Liver (tissue), 8 donors: ENCODE measurements at regions not wholly inside any gene's neighbourhood (a gene's known extent, or its start where the extent isn't known, plus 50 kb on each side); places are given as distances from the start of the nearest gene placed in this dataset.

Experiments
- DNase-seq: peaks from one replicate; pipeline ENCODE4 v3.0.0-alpha.2; 2017; ENCODE audit warnings: low spot score
- H3K27ac ChIP-seq, 2 donors: one replicate each; pipeline ENCODE4 v1.7.0; 2013; ENCODE audit warnings: inconsistent platforms in 2 of 2, low read length in 2 of 2, control low read depth in 1 of 2, low read depth in 1 of 2, mild to moderate bottlenecking in 1 of 2
- H3K27me3 ChIP-seq, 4 donors: one replicate each; pipeline versions ENCODE4 v1.6.1 to v1.7.0; 2013; ENCODE audit warnings: low read length in 3 of 4, inconsistent platforms in 1 of 4, mild to moderate bottlenecking in 1 of 4, moderate library complexity in 1 of 4; ENCODE audit not compliant: control insufficient read depth in 4 of 4, insufficient read depth in 4 of 4
- H3K36me3 ChIP-seq, 4 donors: one replicate each; pipeline versions ENCODE4 v1.6.1 to v1.7.0; 2013; ENCODE audit warnings: low read length in 3 of 4, mild to moderate bottlenecking in 3 of 4, low read depth in 1 of 4, moderate library complexity in 1 of 4; ENCODE audit not compliant: control insufficient read depth in 4 of 4, insufficient read depth in 3 of 4
- H3K4me1 ChIP-seq, 4 donors: one replicate each; pipeline versions ENCODE4 v1.6.1 to v1.7.0; 2013; ENCODE audit warnings: low read length in 3 of 4, mild to moderate bottlenecking in 3 of 4, moderate library complexity in 1 of 4; ENCODE audit not compliant: control insufficient read depth in 4 of 4, insufficient read depth in 4 of 4
- H3K4me3 ChIP-seq, 3 donors: one replicate each; pipeline versions ENCODE4 v1.6.1 to v1.7.0; 2013; ENCODE audit warnings: low read length in 3 of 3, control low read depth in 1 of 3, low read depth in 1 of 3, mild to moderate bottlenecking in 1 of 3
- H3K9ac ChIP-seq, 2 donors: one replicate each; pipeline ENCODE4 v1.7.0; 2013; ENCODE audit warnings: low read length in 2 of 2, mild to moderate bottlenecking in 2 of 2, moderate library complexity in 2 of 2, control low read depth in 1 of 2, low read depth in 1 of 2
- H3K9me3 ChIP-seq, 4 donors: one replicate each; pipeline versions ENCODE4 v1.6.1 to v1.7.0; 2013; ENCODE audit warnings: low read length in 3 of 4; ENCODE audit not compliant: control insufficient read depth in 4 of 4
- ATF3 ChIP-seq: IDR thresholded peaks from 2 replicates; pipeline ENCODE4 v1.6.1; 2016; ENCODE audit warnings: antibody characterized with exemption
- CTCF ChIP-seq: fragments of 150-350 bp; IDR thresholded peaks from 2 replicates; pipeline ENCODE4 v1.5.1; 2017; ENCODE audit warnings: improper control_type of control experiment, low read depth, low read length; ENCODE audit not compliant: missing input control
- EGR1 ChIP-seq, 2 donors: IDR thresholded peaks; 2 replicates each; pipeline ENCODE4 v1.6.1; 2016 to 2018; ENCODE audit warnings: antibody characterized with exemption in 2 of 2, low read depth in 2 of 2
- FOXA2 ChIP-seq: IDR thresholded peaks from 2 replicates; pipeline ENCODE4 v1.6.1; 2016; ENCODE audit warnings: antibody characterized with exemption
- GABPA ChIP-seq, 2 donors: IDR thresholded peaks in 1 of 2; conservative IDR thresholded peaks in 1 of 2; 2 replicates each; pipeline ENCODE4 v1.6.1; 2016; ENCODE audit warnings: antibody characterized with exemption in 2 of 2, mild to moderate bottlenecking in 1 of 2, moderate library complexity in 1 of 2
- HNF4A ChIP-seq, 2 donors: conservative IDR thresholded peaks; 2 replicates each; pipeline ENCODE4 v1.6.1; 2016; ENCODE audit warnings: antibody characterized with exemption in 2 of 2, mild to moderate bottlenecking in 2 of 2
- HNF4G ChIP-seq: IDR thresholded peaks from 2 replicates; pipeline ENCODE4 v1.6.1; 2016; ENCODE audit warnings: antibody characterized with exemption
- JUND ChIP-seq, 2 donors: IDR thresholded peaks; 2 replicates each; pipeline ENCODE4 v1.6.1; 2016; ENCODE audit warnings: antibody characterized with exemption in 2 of 2
- MAX ChIP-seq: IDR thresholded peaks from 2 replicates; pipeline ENCODE4 v1.6.1; 2016; ENCODE audit warnings: antibody characterized with exemption
- NR2F2 ChIP-seq: IDR thresholded peaks from 2 replicates; pipeline ENCODE4 v1.6.1; 2016; ENCODE audit warnings: antibody characterized with exemption
- RAD21 ChIP-seq, 2 donors: IDR thresholded peaks; 2 replicates each; pipeline ENCODE4 v1.6.1; 2016; ENCODE audit warnings: antibody characterized with exemption in 2 of 2, mild to moderate bottlenecking in 2 of 2
- REST ChIP-seq: IDR thresholded peaks from 2 replicates; pipeline ENCODE4 v1.6.1; 2016; ENCODE audit warnings: antibody characterized with exemption, mild to moderate bottlenecking
- RXRA ChIP-seq, 2 donors: IDR thresholded peaks; 2 replicates each; pipeline ENCODE4 v1.6.1; 2017 to 2018; ENCODE audit warnings: antibody characterized with exemption in 2 of 2, mild to moderate bottlenecking in 1 of 2
- SP1 ChIP-seq: IDR thresholded peaks from 2 replicates; pipeline ENCODE4 v1.6.1; 2018; ENCODE audit warnings: antibody characterized with exemption, mild to moderate bottlenecking
- TAF1 ChIP-seq: conservative IDR thresholded peaks from 2 replicates; pipeline ENCODE4 v1.6.1; 2016; ENCODE audit warnings: antibody characterized with exemption, mild to moderate bottlenecking
- YY1 ChIP-seq: IDR thresholded peaks from 2 replicates; pipeline ENCODE4 v1.6.1; 2016; ENCODE audit warnings: antibody characterized with exemption, mild to moderate bottlenecking
- ZBTB33 ChIP-seq: IDR thresholded peaks from 2 replicates; pipeline ENCODE4 v1.6.1; 2016; ENCODE audit warnings: antibody characterized with exemption
- WGBS: extraction: QIAGEN DNeasy Blood & Tissue Kit; methylation state at CpG from one replicate; pipeline ENCODE4 v1.1.7; 2013; 5-methylcytosine and 5-hydroxymethylcytosine counted together
- donor health status: healthy.
- donor health status: healthy.
- donor health status: healthy.
- donor health status: healthy.
- donor health status: healthy.

GRCh38 chr2:52931660-52932059, 835.9 kb upstream of the CHAC2 start:
- TF ChIP-seq ATF3, result no peak
- no peak for TF ChIP-seq SP1
- TF ChIP-seq JUND (IDR thresholded peaks at IDR 0.05), result no peak
- no peak for TF ChIP-seq CTCF
- TF ChIP-seq HNF4G, result no peak
- TF ChIP-seq ZBTB33, result no peak
- no peak for TF ChIP-seq MAX
- no peak for TF ChIP-seq RAD21 (IDR thresholded peaks at IDR 0.05)
- TF ChIP-seq GABPA (IDR thresholded peaks at IDR 0.05 in 1 of 2, conservative IDR thresholded peaks at IDR 0.05 in 1 of 2), result no peak
- no peak for TF ChIP-seq EGR1 (IDR thresholded peaks at IDR 0.05; ENCODE audit: low read depth in 2 of 2)
- no peak for TF ChIP-seq REST
- no peak for TF ChIP-seq RXRA (IDR thresholded peaks at IDR 0.05)
- TF ChIP-seq FOXA2, result no peak
- no peak for TF ChIP-seq TAF1
- no peak overlapping the region for H3K4me3 ChIP-seq
- H3K4me1 ChIP-seq, result peaks cover 0 to 7% (median under 1%) of the 10 kb centered on the region in 4 donors
- no peaks in the 10 kb centered on the region for H3K27me3 ChIP-seq
- peaks cover 0 to 3% (median 2%) of the 10 kb centered on the region in 4 donors for H3K9me3 ChIP-seq
- 63% methylated on average over 1 of the region's 1 CpG for WGBS
- no peak overlapping the region for H3K9ac ChIP-seq
- no peak overlapping the region for H3K27ac ChIP-seq
- H3K36me3 ChIP-seq, result no peaks in the 10 kb centered on the region
- no peak for DNase-seq

GRCh38 chr2:52929412-52929811, 838.2 kb upstream of the CHAC2 start:
- Histone ChIP-seq H3K36me3 (no peaks in the 10 kb centered on the region), H3K9me3 (peaks cover 0 to 3% (median 2%) of the 10 kb centered on the region in 4 donors), H3K27ac (no peak overlapping the region), H3K9ac (no peak overlapping the region), H3K4me1 (peaks cover 0 to 7% (median 0%) of the 10 kb centered on the region in 4 donors), H3K4me3 (no peak overlapping the region), H3K27me3 (no peaks in the 10 kb centered on the region)
- no peak for DNase-seq
- 93% methylated on average over 4 of the region's 4 CpGs for WGBS
- TF ChIP-seq ZBTB33 (no peak), JUND (IDR thresholded peaks at IDR 0.05) (no peak), YY1 (no peak), CTCF (no peak), HNF4G (no peak), RXRA (IDR thresholded peaks at IDR 0.05) (no peak), NR2F2 (no peak), RAD21 (IDR thresholded peaks at IDR 0.05) (no peak), EGR1 (IDR thresholded peaks at IDR 0.05; ENCODE audit: low read depth in 2 of 2) (no peak), HNF4A (conservative IDR thresholded peaks at IDR 0.05) (no peak), SP1 (no peak)
